ENCODE measurements at regions not wholly inside any gene's neighbourhood (a gene's known extent, or its start where the extent isn't known, plus 50 kb on each side); places are given as distances from the start of the nearest gene placed in this dataset.

DNA sequence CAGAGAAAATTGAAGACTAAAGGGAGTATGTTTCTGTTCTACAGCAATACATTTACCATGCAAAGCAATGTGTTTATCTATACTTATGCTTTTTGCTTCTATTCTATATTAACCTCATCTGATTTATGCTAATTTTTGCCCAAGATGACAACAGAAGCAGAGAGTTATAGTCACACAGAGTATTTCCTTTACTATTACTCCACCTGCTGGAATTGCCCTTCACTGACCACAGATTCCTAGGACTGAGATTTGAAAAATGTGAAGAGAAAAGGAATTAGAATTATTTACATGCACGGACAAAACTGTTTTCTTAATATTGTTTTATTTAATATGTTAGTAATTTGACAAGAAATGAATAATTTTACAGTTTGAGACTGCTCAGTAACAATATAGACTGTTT lies 745.6 kb downstream of the VGLL3 start:
- TF ChIP-seq TAF1 (IDR thresholded peaks at IDR 0.05; ENCODE audit: borderline replicate concordance, insufficient read depth, low read length) (no peak), POLR2AphosphoS5 (IDR thresholded peaks at IDR 0.05; ENCODE audit: low read depth, low read length) (no peak)
- TF ChIP-seq, protein P1, sequence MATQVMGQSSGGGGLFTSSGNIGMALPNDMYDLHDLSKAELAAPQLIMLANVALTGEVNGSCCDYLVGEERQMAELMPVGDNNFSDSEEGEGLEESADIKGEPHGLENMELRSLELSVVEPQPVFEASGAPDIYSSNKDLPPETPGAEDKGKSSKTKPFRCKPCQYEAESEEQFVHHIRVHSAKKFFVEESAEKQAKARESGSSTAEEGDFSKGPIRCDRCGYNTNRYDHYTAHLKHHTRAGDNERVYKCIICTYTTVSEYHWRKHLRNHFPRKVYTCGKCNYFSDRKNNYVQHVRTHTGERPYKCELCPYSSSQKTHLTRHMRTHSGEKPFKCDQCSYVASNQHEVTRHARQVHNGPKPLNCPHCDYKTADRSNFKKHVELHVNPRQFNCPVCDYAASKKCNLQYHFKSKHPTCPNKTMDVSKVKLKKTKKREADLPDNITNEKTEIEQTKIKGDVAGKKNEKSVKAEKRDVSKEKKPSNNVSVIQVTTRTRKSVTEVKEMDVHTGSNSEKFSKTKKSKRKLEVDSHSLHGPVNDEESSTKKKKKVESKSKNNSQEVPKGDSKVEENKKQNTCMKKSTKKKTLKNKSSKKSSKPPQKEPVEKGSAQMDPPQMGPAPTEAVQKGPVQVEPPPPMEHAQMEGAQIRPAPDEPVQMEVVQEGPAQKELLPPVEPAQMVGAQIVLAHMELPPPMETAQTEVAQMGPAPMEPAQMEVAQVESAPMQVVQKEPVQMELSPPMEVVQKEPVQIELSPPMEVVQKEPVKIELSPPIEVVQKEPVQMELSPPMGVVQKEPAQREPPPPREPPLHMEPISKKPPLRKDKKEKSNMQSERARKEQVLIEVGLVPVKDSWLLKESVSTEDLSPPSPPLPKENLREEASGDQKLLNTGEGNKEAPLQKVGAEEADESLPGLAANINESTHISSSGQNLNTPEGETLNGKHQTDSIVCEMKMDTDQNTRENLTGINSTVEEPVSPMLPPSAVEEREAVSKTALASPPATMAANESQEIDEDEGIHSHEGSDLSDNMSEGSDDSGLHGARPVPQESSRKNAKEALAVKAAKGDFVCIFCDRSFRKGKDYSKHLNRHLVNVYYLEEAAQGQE (IDR thresholded peaks at IDR 0.05; ENCODE audit: insufficient read depth in 1 of 2, low read depth in 2 of 2, low read length in 2 of 2): no peak
